H1 (cell line): ENCODE measurements at regions not wholly inside any gene's neighbourhood (a gene's known extent, or its start where the extent isn't known, plus 50 kb on each side); places are given as distances from the start of the nearest gene placed in this dataset.

Experiments
- CTCF ChIA-PET: fragments of 300-600 bp; sonication (Branson Sonifier 250); formaldehyde crosslinking; loops from one replicate; lab custom pipeline; 2021; ENCODE audit not compliant: partially characterized antibody; lab: Charles Lee
- POLR2A ChIA-PET: fragments of 300-600 bp; sonication (Branson Sonifier 250); formaldehyde crosslinking; loops from one replicate; lab custom pipeline; 2021; ENCODE audit warnings: inconsistent platforms; ENCODE audit not compliant: partially characterized antibody; lab: Charles Lee
- DNase-seq, 2 experiments: peaks; one replicate each; pipeline versions ENCODE4 v3.0.0 to v3.0.0-alpha.2; 2010 to 2022; ENCODE audit warnings: low spot score in 2 of 2, low read depth in 1 of 2, mixed read lengths in 1 of 2
- FAIRE-seq: peaks from 2 replicates; lab custom pipeline; 2011; peaks lifted over from hg19 to GRCh38; lab: Jason Lieb, UNC
- H2AFZ ChIP-seq: 2 replicates; pipeline ENCODE4 v1.8.1; 2012; ENCODE audit warnings: low read length, inconsistent platforms
- H2AK5ac ChIP-seq: 2 replicates; pipeline ENCODE4 v1.6.1; 2013; ENCODE audit warnings: low read depth, low read length
- H2BK120ac ChIP-seq: replicated peaks from 2 replicates; pipeline ENCODE3; 2013; ENCODE audit warnings: low read depth, low read length, inconsistent platforms
- H2BK12ac ChIP-seq: 2 replicates; pipeline ENCODE4 v1.6.1; 2013; ENCODE audit warnings: low read depth, low read length
- H2BK15ac ChIP-seq: 2 replicates; pipeline ENCODE4 v1.6.1; 2013; ENCODE audit warnings: low read length
- H2BK20ac ChIP-seq: 2 replicates; pipeline ENCODE4 v1.6.1; 2013; ENCODE audit warnings: low read length
- H2BK5ac ChIP-seq: 2 replicates; pipeline ENCODE4 v1.6.1; 2013; ENCODE audit warnings: low read depth, low read length
- H3K14ac ChIP-seq: 2 replicates; pipeline ENCODE4 v1.6.1; 2013; ENCODE audit warnings: inconsistent platforms; ENCODE audit not compliant: insufficient read length
- H3K18ac ChIP-seq: 2 replicates; pipeline ENCODE4 v1.6.1; 2013; ENCODE audit warnings: low read length; ENCODE audit errors: extremely low read depth
- H3K23ac ChIP-seq: 2 replicates; pipeline ENCODE4 v1.6.1; 2013; ENCODE audit warnings: inconsistent platforms; ENCODE audit not compliant: insufficient read length
- H3K23me2 ChIP-seq: 2 replicates; pipeline ENCODE4 v1.6.1; 2013; ENCODE audit warnings: low read depth, low read length
- H3K27ac ChIP-seq: 2 replicates; pipeline ENCODE4 v1.6.1; 2011; ENCODE audit warnings: low read depth, low read length, inconsistent platforms
- H3K27me3 ChIP-seq, 4 experiments: replicated peaks in 1 of 4; 1 replicate in 1 of 4; 2 replicates in 3 of 4; pipeline versions ENCODE4 v1.6.1 to v1.8.1; 2011 to 2013; ENCODE audit warnings: low read length in 3 of 4, mild to moderate bottlenecking in 3 of 4, inconsistent platforms in 2 of 4, mixed read lengths in 2 of 4, moderate library complexity in 1 of 4; ENCODE audit not compliant: control insufficient read depth in 3 of 4, insufficient read depth in 3 of 4; ENCODE audit errors: extremely low read depth in 1 of 4
- H3K36me3 ChIP-seq, 4 experiments: 2 replicates each; pipeline versions ENCODE4 v1.6.1 to v1.8.1; 2011 to 2013; ENCODE audit warnings: mild to moderate bottlenecking in 4 of 4, low read length in 3 of 4, moderate library complexity in 2 of 4, control low read depth in 1 of 4, inconsistent platforms in 1 of 4; ENCODE audit not compliant: insufficient read depth in 4 of 4, control insufficient read depth in 2 of 4
- H3K4ac ChIP-seq: replicated peaks from 2 replicates; pipeline ENCODE3; 2013; ENCODE audit warnings: low read length, low read depth, mixed read lengths, inconsistent platforms; ENCODE audit not compliant: insufficient read length
- H3K4me1 ChIP-seq, 4 experiments: replicated peaks in 1 of 4; 1 replicate in 1 of 4; 2 replicates in 3 of 4; pipeline versions ENCODE4 v1.6.1 to v1.8.1; 2011 to 2013; ENCODE audit warnings: low read length in 3 of 4, inconsistent platforms in 2 of 4, mixed read lengths in 1 of 4; ENCODE audit not compliant: insufficient read depth in 4 of 4, control insufficient read depth in 3 of 4
- H3K4me2 ChIP-seq, 2 experiments: 2 replicates each; pipeline versions ENCODE4 v1.6.1 to v1.8.1; 2011 to 2013; ENCODE audit warnings: low read depth in 2 of 2, low read length in 2 of 2, control low read depth in 1 of 2, inconsistent platforms in 1 of 2, mild to moderate bottlenecking in 1 of 2; ENCODE audit not compliant: insufficient read depth in 1 of 2
- H3K4me3 ChIP-seq, 4 experiments: fragments of 200-600, 300-600 bp in 1 of 4; sonication (generic), shearing (Covaris generic), sonication (Bioruptor Twin) in 1 of 4; 2 replicates each; pipeline versions ENCODE4 v1.5.1 to v1.8.1; 2011 to 2016; ENCODE audit warnings: low read length in 4 of 4, low read depth in 3 of 4, control low read depth in 2 of 4, inconsistent platforms in 2 of 4, mild to moderate bottlenecking in 2 of 4, mixed read lengths in 1 of 4, moderate library complexity in 1 of 4; ENCODE audit not compliant: insufficient read depth in 2 of 4; ENCODE audit errors: extremely low read depth in 1 of 4
- H3K56ac ChIP-seq: replicated peaks from 2 replicates; pipeline ENCODE3; 2013; ENCODE audit warnings: low read depth, mild to moderate bottlenecking, mixed read lengths, low read length, inconsistent platforms; ENCODE audit not compliant: insufficient read length
- H3K79me1 ChIP-seq: 2 replicates; pipeline ENCODE4 v1.6.1; 2013; ENCODE audit warnings: low read depth, low read length, control low read depth
- H3K79me2 ChIP-seq, 2 experiments: 2 replicates each; pipeline versions ENCODE4 v1.6.1 to v1.8.1; 2012 to 2013; ENCODE audit warnings: low read length in 2 of 2, mild to moderate bottlenecking in 2 of 2, inconsistent platforms in 1 of 2; ENCODE audit not compliant: insufficient read depth in 2 of 2, control insufficient read depth in 1 of 2
- H3K9ac ChIP-seq, 4 experiments: replicated peaks in 1 of 4; 1 replicate in 1 of 4; 2 replicates in 3 of 4; pipeline versions ENCODE4 v1.6.1 to v1.8.1; 2011 to 2013; ENCODE audit warnings: low read depth in 3 of 4, low read length in 3 of 4, control low read depth in 2 of 4, mild to moderate bottlenecking in 2 of 4, moderate library complexity in 2 of 4, inconsistent platforms in 1 of 4; ENCODE audit errors: extremely low read depth in 1 of 4
- H3K9me3 ChIP-seq, 2 experiments: 2 replicates each; pipeline versions ENCODE4 v1.6.1 to v1.8.1; 2012 to 2013; ENCODE audit warnings: mild to moderate bottlenecking in 2 of 2, moderate library complexity in 2 of 2, control low read depth in 1 of 2, inconsistent platforms in 1 of 2, low read depth in 1 of 2, low read length in 1 of 2, mixed read lengths in 1 of 2; ENCODE audit not compliant: insufficient read depth in 2 of 2
- H4K20me1 ChIP-seq, 2 experiments: replicated peaks in 1 of 2; 2 replicates each; pipeline versions ENCODE3 to v1.8.1; 2011 to 2013; ENCODE audit warnings: inconsistent platforms in 2 of 2, low read length in 2 of 2, mild to moderate bottlenecking in 1 of 2; ENCODE audit not compliant: insufficient read depth in 2 of 2, control insufficient read depth in 1 of 2
- H4K5ac ChIP-seq: 2 replicates; pipeline ENCODE4 v1.6.1; 2013; ENCODE audit warnings: low read length, low read depth, mixed read lengths, inconsistent platforms; ENCODE audit not compliant: insufficient read length
- H4K8ac ChIP-seq: 2 replicates; pipeline ENCODE4 v1.8.0; 2013; ENCODE audit warnings: mild to moderate bottlenecking, moderate library complexity, low read length, inconsistent platforms; ENCODE audit not compliant: insufficient read depth; ENCODE audit errors: extremely low read depth
- H4K91ac ChIP-seq: replicated peaks from 2 replicates; pipeline ENCODE3; 2013; ENCODE audit warnings: low read length, mixed read lengths, inconsistent platforms; ENCODE audit not compliant: insufficient read length
- ATF3 ChIP-seq: IDR thresholded peaks from 2 replicates; pipeline ENCODE4 v1.6.1; 2011; ENCODE audit warnings: low read depth, mild to moderate bottlenecking, low read length; ENCODE audit not compliant: insufficient read depth
- BACH1 ChIP-seq: IDR thresholded peaks from 2 replicates; pipeline ENCODE4 v1.6.1; 2012; ENCODE audit warnings: low read length, improper control_type of control experiment
- BCL11A ChIP-seq, 2 experiments: IDR thresholded peaks; one replicate each; pipeline ENCODE4 v1.6.1; 2011; ENCODE audit warnings: low read depth in 2 of 2, low read length in 2 of 2, mild to moderate bottlenecking in 2 of 2
- CBX8 ChIP-seq: fragments of 300-800, 300-1000 bp; sonication (generic); IDR thresholded peaks from 2 replicates; pipeline ENCODE4 v1.7.1; 2016; ENCODE audit warnings: low read depth, low read length, borderline replicate concordance
- POU5F1 ChIP-seq: IDR thresholded peaks from 2 replicates; pipeline ENCODE4 v1.6.1; 2011; ENCODE audit warnings: low read depth, mild to moderate bottlenecking, low read length, moderate library complexity
- RNF2 ChIP-seq: fragments of 200-900, 300-1000 bp; sonication (generic); IDR thresholded peaks from 2 replicates; pipeline ENCODE4 v1.7.1; 2016; ENCODE audit warnings: borderline replicate concordance, low read depth, mild to moderate bottlenecking, antibody characterized with exemption, low read length; ENCODE audit not compliant: poor library complexity, severe bottlenecking; ENCODE audit errors: missing control alignments
- SAP30 ChIP-seq: fragments of 300-600 bp; sonication (generic); IDR thresholded peaks from 2 replicates; pipeline ENCODE4 v1.7.1; 2012; ENCODE audit warnings: low read length, moderate library complexity, mild to moderate bottlenecking, inconsistent platforms; ENCODE audit not compliant: insufficient read depth, insufficient replicate concordance
- SP2 ChIP-seq: IDR thresholded peaks from 2 replicates; pipeline ENCODE4 v1.6.1; 2012; ENCODE audit warnings: mild to moderate bottlenecking, low read length, inconsistent platforms
- SP4 ChIP-seq: IDR thresholded peaks from 2 replicates; pipeline ENCODE4 v1.6.1; 2012; ENCODE audit warnings: low read length, inconsistent platforms
- SRF ChIP-seq: IDR thresholded peaks from 2 replicates; pipeline ENCODE4 v1.6.1; 2011; ENCODE audit warnings: mild to moderate bottlenecking, low read depth, low read length, moderate library complexity
- ZNF274 ChIP-seq: IDR thresholded peaks from 2 replicates; pipeline ENCODE4 v1.7.0; 2012; ENCODE audit warnings: low read length, borderline replicate concordance; ENCODE audit errors: extremely low read depth
- WGBS, 2 experiments: shearing (Covaris generic) in 1 of 2; methylation state at CpG; one replicate each; pipeline versions ENCODE4 v1.1.6 to v1.1.7; 2013 to 2015; ENCODE audit warnings: low lambda C conversion rate in 2 of 2, mixed read lengths in 2 of 2, inconsistent platforms in 1 of 2, low coverage in 1 of 2, missing lambda C conversion rate in 1 of 2; ENCODE audit not compliant: insufficient replicate concordance in 2 of 2, insufficient coverage in 1 of 2, insufficient read length in 1 of 2; ENCODE audit errors: extremely low coverage in 1 of 2, missing lambda C conversion rate in 1 of 2; 5-methylcytosine and 5-hydroxymethylcytosine counted together

- Histone ChIP-seq H4K5ac (no peak overlapping the region), H3K79me2 (no peaks in the 10 kb centered on the region), H3K56ac (no peak overlapping the region), H3K9ac (no peak overlapping the region), H3K9me3 (no peaks in the 10 kb centered on the region), H2AFZ (peak overlapping the region; percentile 93; the same call in 1 of the 2 replicates), H3K4me3 (no peak overlapping the region), H2BK15ac (no peak overlapping the region), H2BK12ac (no peak overlapping the region), H3K4me2 (no peak overlapping the region), H4K20me1 (no peaks in the 10 kb centered on the region), H2BK120ac (no peak overlapping the region), H3K23me2 (no peaks in the 10 kb centered on the region), H3K4ac (no peak overlapping the region), H3K14ac (no peak overlapping the region), H3K27me3 (no peaks in the 10 kb centered on the region), H4K91ac (no peak overlapping the region), H3K79me1 (no peaks in the 10 kb centered on the region), H2BK5ac (no peak overlapping the region), H3K36me3 (no peaks in the 10 kb centered on the region), H2AK5ac (no peak overlapping the region), H3K18ac (no peak overlapping the region), H4K8ac (no peak overlapping the region), H3K4me1 (no peaks in the 10 kb centered on the region), H2BK20ac (no peak overlapping the region), H3K23ac (no peak overlapping the region), H3K27ac (no peak overlapping the region)
- CTCF ChIA-PET = no interaction called here
- 96% methylated on average over 4 of the region's 4 CpGs; no CpG with 5 or more reads in 1 of the 2 experiments for WGBS, 2 experiments
- no peak for FAIRE-seq
- no peak for DNase-seq
- POLR2A ChIA-PET = no interaction called here
- no peak for TF ChIP-seq SP2
- TF ChIP-seq ATF3 = no peak
- TF ChIP-seq BACH1 = no peak
- TF ChIP-seq CBX8 = no peak
- TF ChIP-seq POU5F1 = no peak
- TF ChIP-seq BCL11A (IDR thresholded peaks at IDR 0.05; ENCODE audit: low read depth in 2 of 2, low read length in 2 of 2) = no peak
- TF ChIP-seq SRF = no peak
- no peak for TF ChIP-seq SAP30
- no peak for TF ChIP-seq ZNF274
- TF ChIP-seq SP4 = no peak
- no peak for TF ChIP-seq RNF2
Measured at GRCh38 chr14:25699981-25700380, 650.0 kb upstream of the STXBP6 start.
